ENCODE measurements at regions not wholly inside any gene's neighbourhood (a gene's known extent, or its start where the extent isn't known, plus 50 kb on each side); places are given as distances from the start of the nearest gene placed in this dataset.
"Not testable (repeated sequence)": the region's sequence is repeated elsewhere in the genome, so short reads cannot be mapped to it uniquely, and the experiment has no call there.

DNA sequence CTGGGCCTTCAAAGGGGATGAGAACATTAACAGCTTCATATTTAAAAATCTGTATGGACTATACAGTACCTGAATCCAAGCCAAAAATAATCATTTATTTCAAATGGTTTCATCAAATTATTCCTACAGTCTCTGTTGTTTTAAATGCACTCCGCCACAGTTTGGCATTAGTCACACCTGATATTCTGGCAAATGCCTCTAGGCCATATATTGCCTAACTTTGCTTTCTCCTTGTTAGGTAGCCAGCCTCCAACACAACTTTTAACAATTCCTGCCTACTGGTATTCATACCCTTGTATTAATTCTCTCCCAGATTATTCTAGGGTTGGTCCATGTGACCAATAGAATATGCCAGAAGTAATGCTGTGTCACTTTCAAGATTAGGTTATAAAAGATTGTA, 146.6 kb upstream of the FANCL start:
- H3K4me3 ChIP-seq (ENCODE audit: low read depth, low read length), result no peak overlapping the region
- no peak overlapping the region for H3K27ac ChIP-seq (ENCODE audit: low read depth)
- no peak for DNase-seq (ENCODE audit: extremely low spot score)
- WGBS, result 99% methylated on average over 1 of the region's 1 CpG
- H3K4me1 ChIP-seq (ENCODE audit: insufficient read depth), result no peaks in the 10 kb centered on the region
- H3K36me3 ChIP-seq (ENCODE audit: insufficient read depth), result no peaks in the 10 kb centered on the region

- H3K27ac ChIP-seq (ENCODE audit: low read depth); H3K4me1 ChIP-seq (ENCODE audit: insufficient read depth); H3K4me3 ChIP-seq (ENCODE audit: low read depth, low read length); DNase-seq (ENCODE audit: extremely low spot score); H3K36me3 ChIP-seq (ENCODE audit: insufficient read depth): not testable (repeated sequence)
- 75% methylated on average over 14 of the region's 14 CpGs for WGBS
Measured at GRCh38 chr2:58386904-58387303, 145.8 kb upstream of the FANCL start.

GRCh38 chr2:58378152-58378551, 137.0 kb upstream of the FANCL start:
- WGBS, result 91% methylated on average over 5 of the region's 5 CpGs

GRCh38 chr2:58377181-58377580, 136.1 kb upstream of the FANCL start:
- Histone ChIP-seq H3K4me3 (ENCODE audit: low read depth, low read length) (no peak overlapping the region), H3K27ac (ENCODE audit: low read depth) (no peak overlapping the region), H3K36me3 (ENCODE audit: insufficient read depth) (no peaks in the 10 kb centered on the region), H3K4me1 (ENCODE audit: insufficient read depth) (no peaks in the 10 kb centered on the region)
- 86% methylated on average over 1 of the region's 1 CpG for WGBS
- DNase-seq (ENCODE audit: extremely low spot score), result no peak

More at GRCh38 chr2:58378152-58378551, 137.0 kb upstream of the FANCL start:
- DNase-seq (ENCODE audit: extremely low spot score), result no peak
- no peaks in the 10 kb centered on the region for H3K4me1 ChIP-seq (ENCODE audit: insufficient read depth)
- H3K36me3 ChIP-seq (ENCODE audit: insufficient read depth), result no peaks in the 10 kb centered on the region
- H3K27ac ChIP-seq (ENCODE audit: low read depth), result no peak overlapping the region
- H3K4me3 ChIP-seq (ENCODE audit: low read depth, low read length), result no peak overlapping the region

GRCh38 chr2:58376592-58376991, 135.5 kb upstream of the FANCL start:
- no peak for DNase-seq (ENCODE audit: extremely low spot score)
- H3K27ac ChIP-seq (ENCODE audit: low read depth), result no peak overlapping the region
- no peaks in the 10 kb centered on the region for H3K36me3 ChIP-seq (ENCODE audit: insufficient read depth)
- no peak overlapping the region for H3K4me3 ChIP-seq (ENCODE audit: low read depth, low read length)
- 91% methylated on average over 1 of the region's 1 CpG for WGBS
- H3K4me1 ChIP-seq (ENCODE audit: insufficient read depth), result no peaks in the 10 kb centered on the region

- Histone ChIP-seq H3K27ac (ENCODE audit: low read depth) (no peak overlapping the region), H3K4me3 (ENCODE audit: low read depth, low read length) (no peak overlapping the region), H3K4me1 (ENCODE audit: insufficient read depth) (no peaks in the 10 kb centered on the region), H3K36me3 (ENCODE audit: insufficient read depth) (no peaks in the 10 kb centered on the region)
- no peak for DNase-seq (ENCODE audit: extremely low spot score)
- 86% methylated on average over 2 of the region's 2 CpGs for WGBS
Measured at GRCh38 chr2:58369594-58369993, 128.5 kb upstream of the FANCL start.

DNA sequence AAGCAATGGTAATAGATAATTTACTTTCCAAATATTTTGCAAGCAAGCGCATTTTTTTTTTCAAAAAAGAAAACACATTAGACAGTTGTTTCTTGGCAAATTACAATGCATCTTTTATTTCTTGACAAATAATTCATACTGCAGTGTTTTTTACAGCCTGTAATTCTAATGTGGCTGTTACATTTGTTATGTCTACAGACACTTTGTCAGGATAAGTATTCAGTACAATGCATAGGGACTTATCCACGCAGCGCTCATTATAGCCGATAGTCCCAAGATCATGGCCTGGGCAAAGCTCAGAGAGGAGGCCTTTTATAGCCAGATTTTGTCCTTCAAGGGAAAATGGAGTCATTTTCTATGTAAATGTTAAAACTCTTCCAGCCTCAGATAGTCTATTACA, 123.0 kb upstream of the FANCL start:
- WGBS, result 76% methylated on average over 4 of the region's 4 CpGs
- Histone ChIP-seq H3K27ac (ENCODE audit: low read depth) (no peak overlapping the region), H3K4me1 (ENCODE audit: insufficient read depth) (no peaks in the 10 kb centered on the region), H3K36me3 (ENCODE audit: insufficient read depth) (no peaks in the 10 kb centered on the region), H3K4me3 (ENCODE audit: low read depth, low read length) (no peak overlapping the region)
- no peak for DNase-seq (ENCODE audit: extremely low spot score)

- DNase-seq (ENCODE audit: extremely low spot score), result no peak
- Histone ChIP-seq H3K36me3 (ENCODE audit: insufficient read depth) (no peaks in the 10 kb centered on the region), H3K4me1 (ENCODE audit: insufficient read depth) (no peaks in the 10 kb centered on the region), H3K27ac (ENCODE audit: low read depth) (no peak overlapping the region), H3K4me3 (ENCODE audit: low read depth, low read length) (no peak overlapping the region)
- 43% methylated on average over 1 of the region's 1 CpG for WGBS
Measured at GRCh38 chr2:58358026-58358425, 116.9 kb upstream of the FANCL start.

- Histone ChIP-seq H3K27ac (ENCODE audit: low read depth) (no peak overlapping the region), H3K36me3 (ENCODE audit: insufficient read depth) (no peaks in the 10 kb centered on the region), H3K4me1 (ENCODE audit: insufficient read depth) (no peaks in the 10 kb centered on the region), H3K4me3 (ENCODE audit: low read depth, low read length) (no peak overlapping the region)
- 31% methylated on average over 2 of the region's 2 CpGs for WGBS
- DNase-seq (ENCODE audit: extremely low spot score), result no peak
Measured at GRCh38 chr2:58357521-58357920, 116.4 kb upstream of the FANCL start.

DNA sequence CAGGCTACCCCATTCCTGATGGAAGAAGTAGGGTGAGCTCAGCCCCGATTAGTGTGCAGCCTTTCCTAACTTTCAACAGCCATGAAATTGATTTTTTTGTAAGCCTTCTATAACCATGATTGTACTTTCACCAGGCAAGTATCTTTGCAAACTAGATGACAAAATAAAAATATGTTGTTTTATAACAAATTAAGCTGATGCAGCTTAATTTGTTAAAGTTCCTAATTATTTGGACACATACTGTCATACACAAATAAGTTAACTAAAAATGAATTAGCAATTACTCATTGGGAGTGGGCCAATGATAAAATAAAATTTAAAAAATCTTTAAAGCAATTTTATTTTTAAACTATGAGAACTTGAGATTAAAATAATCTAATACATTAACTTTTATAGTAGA, 113.1 kb upstream of the FANCL start:
- 73% methylated on average over 1 of the region's 1 CpG for WGBS
- Histone ChIP-seq H3K36me3 (ENCODE audit: insufficient read depth) (no peaks in the 10 kb centered on the region), H3K27ac (ENCODE audit: low read depth) (no peak overlapping the region), H3K4me1 (ENCODE audit: insufficient read depth) (no peaks in the 10 kb centered on the region), H3K4me3 (ENCODE audit: low read depth, low read length) (no peak overlapping the region)
- no peak for DNase-seq (ENCODE audit: extremely low spot score)

DNA sequence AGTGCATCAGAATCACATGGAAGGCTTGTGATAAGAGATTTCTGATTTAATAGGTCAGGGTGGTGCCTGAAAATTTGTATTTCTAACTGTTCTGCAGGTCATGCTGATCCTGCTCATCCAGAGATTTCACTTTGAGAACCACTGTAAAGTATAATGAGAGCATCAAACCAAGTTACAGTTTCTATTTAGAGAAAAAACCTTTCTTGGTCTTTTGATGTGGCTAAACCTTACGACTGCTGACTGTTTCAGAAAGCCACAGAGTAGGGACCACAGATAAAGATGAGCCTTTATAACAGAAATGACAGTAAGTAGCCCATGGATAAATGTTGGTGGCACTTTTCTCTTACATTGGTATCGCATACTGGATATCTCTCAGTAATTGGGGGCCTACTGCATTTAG, 109.4 kb upstream of the FANCL start:
- Histone ChIP-seq H3K27ac (ENCODE audit: low read depth) (no peak overlapping the region), H3K4me1 (ENCODE audit: insufficient read depth) (no peaks in the 10 kb centered on the region), H3K36me3 (ENCODE audit: insufficient read depth) (no peaks in the 10 kb centered on the region), H3K4me3 (ENCODE audit: low read depth, low read length) (no peak overlapping the region)
- 55% methylated on average over 2 of the region's 2 CpGs for WGBS
- no peak for DNase-seq (ENCODE audit: extremely low spot score)

DNA sequence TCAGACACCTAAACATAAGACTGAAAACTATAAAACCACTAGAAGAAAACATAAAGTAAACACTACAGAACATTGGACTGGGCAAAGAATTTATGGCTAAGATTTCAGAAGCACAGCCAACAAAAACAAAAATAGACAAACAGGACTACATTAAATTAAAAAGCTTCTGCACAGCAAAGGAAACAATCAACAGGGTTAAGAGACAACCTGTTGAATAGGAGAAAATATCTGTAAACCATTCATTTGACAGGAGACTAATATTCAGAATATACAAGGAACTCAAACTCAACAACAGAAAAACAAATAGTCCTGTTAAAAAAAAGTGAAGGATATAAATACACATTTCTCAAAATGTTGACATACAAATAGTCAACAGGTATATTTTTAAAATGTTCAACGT, 106.7 kb upstream of the FANCL start:
- Histone ChIP-seq H3K27ac (ENCODE audit: low read depth) (no peak overlapping the region), H3K4me3 (ENCODE audit: low read depth, low read length) (no peak overlapping the region), H3K36me3 (ENCODE audit: insufficient read depth) (no peaks in the 10 kb centered on the region), H3K4me1 (ENCODE audit: insufficient read depth) (no peaks in the 10 kb centered on the region)
- 47% methylated on average over 1 of the region's 1 CpG for WGBS
- no peak for DNase-seq (ENCODE audit: extremely low spot score)

DNA sequence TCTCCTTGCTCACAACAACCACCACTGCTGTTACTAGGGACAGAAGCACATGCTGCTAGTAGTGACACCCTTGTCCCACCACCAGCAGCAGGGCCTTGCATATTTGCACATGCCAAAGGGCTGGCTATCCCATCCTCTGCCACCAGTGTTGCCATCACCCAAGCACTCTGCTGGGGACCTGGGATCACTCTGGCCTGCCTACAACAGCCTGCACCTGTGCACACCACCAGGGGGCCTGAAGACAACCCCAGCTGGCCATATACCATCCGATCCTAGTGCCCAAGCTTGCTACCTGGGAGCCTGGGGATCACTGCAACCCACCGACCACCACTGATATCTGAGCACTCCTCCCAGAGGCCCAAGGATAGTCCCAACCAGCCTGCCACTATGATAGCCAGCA, 99.9 kb upstream of the FANCL start:
- H3K4me3 ChIP-seq (ENCODE audit: low read depth, low read length), result no peak overlapping the region
- H3K36me3 ChIP-seq (ENCODE audit: insufficient read depth), result no peaks in the 10 kb centered on the region
- WGBS, result 92% methylated on average over 2 of the region's 2 CpGs
- H3K4me1 ChIP-seq (ENCODE audit: insufficient read depth), result no peaks in the 10 kb centered on the region
- DNase-seq (ENCODE audit: extremely low spot score), result no peak
- no peak overlapping the region for H3K27ac ChIP-seq (ENCODE audit: low read depth)

- Histone ChIP-seq H3K4me3 (ENCODE audit: low read depth, low read length) (no peak overlapping the region), H3K4me1 (ENCODE audit: insufficient read depth) (no peaks in the 10 kb centered on the region), H3K27ac (ENCODE audit: low read depth) (no peak overlapping the region), H3K36me3 (ENCODE audit: insufficient read depth) (no peaks in the 10 kb centered on the region)
- no peak for DNase-seq (ENCODE audit: extremely low spot score)
Measured at GRCh38 chr2:58339548-58340243, 98.6 kb upstream of the FANCL start.

- no peak overlapping the region for H3K27ac ChIP-seq (ENCODE audit: low read depth)
- no peak for DNase-seq (ENCODE audit: extremely low spot score)
- 56% methylated on average over 4 of the region's 4 CpGs for WGBS
Measured at GRCh38 chr2:58336416-58336815, 95.3 kb upstream of the FANCL start.

More at GRCh38 chr2:58336416-58336815, 95.3 kb upstream of the FANCL start:
- Histone ChIP-seq H3K36me3 (ENCODE audit: insufficient read depth) (no peaks in the 10 kb centered on the region), H3K4me3 (ENCODE audit: low read depth, low read length) (no peak overlapping the region), H3K4me1 (ENCODE audit: insufficient read depth) (no peaks in the 10 kb centered on the region)
